SK-N-MC (cell line): ENCODE measurements at regions not wholly inside any gene's neighbourhood (a gene's known extent, or its start where the extent isn't known, plus 50 kb on each side); places are given as distances from the start of the nearest gene placed in this dataset.

ENCODE experiments used
- DNase-seq: peaks from one replicate; pipeline ENCODE4 v3.0.0-alpha.2; 2011; ENCODE audit warnings: low read depth, low spot score
- H3K27ac ChIP-seq: fragments of 200-600 bp; sonication (generic); 2 replicates; pipeline ENCODE4 v1.5.1; 2016; ENCODE audit warnings: mixed run types
- H3K36me3 ChIP-seq: fragments of 200-600 bp; sonication (generic); 2 replicates; pipeline ENCODE4 v1.6.1; 2017; ENCODE audit warnings: antibody characterized with exemption, low read length, mixed read lengths; ENCODE audit not compliant: insufficient read depth
- H3K4me3 ChIP-seq: fragments of 200-600 bp; sonication (generic); 2 replicates; pipeline ENCODE4 v1.5.1; 2016
- H3K9ac ChIP-seq: fragments of 200-600 bp; sonication (generic); 2 replicates; pipeline ENCODE4 v1.8.0; 2017; ENCODE audit warnings: mixed run types, mixed read lengths; ENCODE audit not compliant: insufficient read length
- H3K9me3 ChIP-seq: fragments of 200-600 bp; sonication (generic); 2 replicates; pipeline ENCODE4 v1.6.1; 2017; ENCODE audit warnings: low read depth, mild to moderate bottlenecking, antibody characterized with exemption, low read length, moderate library complexity, mixed read lengths
- EZH2 ChIP-seq: fragments of 200-600 bp; sonication (generic); IDR thresholded peaks from one replicate; pipeline ENCODE4 v1.6.1; 2017; ENCODE audit warnings: antibody characterized with exemption
- FOXP2 ChIP-seq: optimal IDR thresholded peaks from 2 replicates; pipeline ENCODE3; 2011; ENCODE audit warnings: mild to moderate bottlenecking, moderate library complexity; ENCODE audit not compliant: insufficient read depth; ENCODE audit errors: extremely low read length, control extremely low read depth
- POLR2AphosphoS5 ChIP-seq: IDR thresholded peaks from 2 replicates; pipeline ENCODE4 v1.6.1; 2012; ENCODE audit warnings: mild to moderate bottlenecking, low read depth, low read length, borderline replicate concordance

DNA sequence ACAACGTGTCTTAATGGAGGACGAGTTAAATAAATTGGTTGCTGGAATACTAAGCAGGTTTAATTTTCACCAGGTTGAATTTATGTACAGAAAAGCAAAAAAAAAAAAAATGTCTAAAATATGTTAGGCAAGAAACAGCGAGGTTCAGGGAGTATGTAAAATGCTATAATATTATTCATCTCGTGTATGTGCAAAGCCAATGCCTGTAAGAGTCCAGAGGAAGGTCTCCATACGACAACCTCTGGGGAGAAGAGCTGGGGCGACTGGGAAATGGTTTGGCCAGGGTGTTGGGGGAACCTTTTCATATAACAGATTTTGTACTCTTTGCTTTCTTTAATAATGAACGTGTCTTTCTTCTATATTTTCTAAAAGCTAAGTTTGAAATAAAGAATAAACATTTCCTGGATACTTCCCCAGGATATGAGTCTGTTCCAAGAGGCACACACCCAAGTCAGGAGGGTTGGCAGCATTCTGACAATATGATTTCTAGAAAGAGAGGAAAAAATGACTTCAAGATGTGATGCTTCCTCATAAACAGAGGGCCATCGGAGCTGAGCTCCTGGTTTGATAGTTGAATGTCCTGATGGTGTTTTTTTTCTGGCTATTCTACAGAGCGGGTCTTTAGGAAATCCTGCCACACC lies 208.6 kb upstream of the MGMT start:
- TF ChIP-seq POLR2AphosphoS5: no peak
- no peak for TF ChIP-seq FOXP2
- no peak for TF ChIP-seq EZH2
- H3K27ac ChIP-seq: no peak overlapping the region
- no peak overlapping the region for H3K9ac ChIP-seq
- no peaks in the 10 kb centered on the region for H3K9me3 ChIP-seq
- no peak overlapping the region for H3K4me3 ChIP-seq
- no peaks in the 10 kb centered on the region for H3K36me3 ChIP-seq
- DNase-seq: no peak

- no peaks in the 10 kb centered on the region for H3K9me3 ChIP-seq
- TF ChIP-seq EZH2: no peak
- TF ChIP-seq POLR2AphosphoS5: no peak
- TF ChIP-seq FOXP2: no peak
Observed at GRCh38 chr10:129259128-129259815, 207.8 kb upstream of the MGMT start.

GRCh38 chr10:129272176-129272575 lies 194.9 kb upstream of the MGMT start:
- Histone ChIP-seq H3K4me3 (no peak overlapping the region), H3K9me3 (no peaks in the 10 kb centered on the region), H3K36me3 (no peaks in the 10 kb centered on the region), H3K9ac (no peak overlapping the region), H3K27ac (no peak overlapping the region)
- no peak for TF ChIP-seq FOXP2
- no peak for TF ChIP-seq EZH2
- no peak for TF ChIP-seq POLR2AphosphoS5
- no peak for DNase-seq

More at GRCh38 chr10:129259128-129259815, 207.8 kb upstream of the MGMT start:
- Histone ChIP-seq H3K4me3 (no peak overlapping the region), H3K27ac (no peak overlapping the region), H3K36me3 (no peaks in the 10 kb centered on the region), H3K9ac (no peak overlapping the region)
- DNase-seq: no peak

GRCh38 chr10:129272866-129273650 lies 194.0 kb upstream of the MGMT start:
- no peak overlapping the region for H3K4me3 ChIP-seq
- DNase-seq: no peak
- TF ChIP-seq EZH2: no peak
- no peak for TF ChIP-seq POLR2AphosphoS5
- TF ChIP-seq FOXP2: no peak

GRCh38 chr10:129273860-129274259 lies 193.2 kb upstream of the MGMT start:
- H3K9me3 ChIP-seq: no peaks in the 10 kb centered on the region

More at GRCh38 chr10:129272866-129273650, 194.0 kb upstream of the MGMT start:
- no peak overlapping the region for H3K9ac ChIP-seq
- no peak overlapping the region for H3K27ac ChIP-seq
- H3K9me3 ChIP-seq: no peaks in the 10 kb centered on the region
- no peaks in the 10 kb centered on the region for H3K36me3 ChIP-seq

DNA sequence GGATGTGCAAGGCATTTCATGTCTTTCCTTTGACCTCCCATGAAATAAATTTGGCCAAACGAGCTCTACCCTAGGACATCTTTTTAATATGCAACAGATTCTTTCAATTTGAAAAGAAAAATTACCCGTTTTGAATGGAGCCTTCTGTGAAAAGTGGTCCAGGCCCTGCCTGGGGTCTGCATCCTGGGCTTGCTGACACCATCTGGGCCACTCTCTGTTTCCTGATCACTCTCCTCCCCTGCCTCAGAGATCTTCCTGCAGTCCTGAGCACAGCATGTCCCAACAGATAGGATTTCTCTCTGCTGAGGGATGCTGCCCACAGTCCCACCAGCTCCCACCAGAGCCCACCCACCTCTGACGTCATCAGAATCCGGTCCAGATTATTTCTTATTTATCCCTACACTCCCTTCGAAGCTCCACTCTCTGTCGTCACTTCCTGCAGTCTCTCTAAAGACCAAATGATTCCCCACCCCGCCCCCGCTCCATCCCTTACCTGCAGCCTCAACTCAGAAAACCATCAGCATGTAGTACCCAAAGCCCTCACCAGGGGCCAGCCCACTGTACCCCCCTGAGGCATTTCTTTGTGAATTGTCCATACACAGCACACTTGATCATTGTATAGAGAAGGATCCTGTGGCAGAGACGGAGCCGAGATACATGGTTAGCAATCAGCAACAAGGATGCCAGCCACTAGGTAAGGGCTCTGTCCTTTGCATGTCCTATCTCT lies 192.1 kb upstream of the MGMT start:
- Histone ChIP-seq H3K9me3 (no peaks in the 10 kb centered on the region), H3K36me3 (no peaks in the 10 kb centered on the region), H3K27ac (no peak overlapping the region), H3K4me3 (no peak overlapping the region), H3K9ac (no peak overlapping the region)
- TF ChIP-seq POLR2AphosphoS5: no peak
- TF ChIP-seq FOXP2: no peak
- no peak for TF ChIP-seq EZH2
- no peak for DNase-seq

More at GRCh38 chr10:129273860-129274259, 193.2 kb upstream of the MGMT start:
- Histone ChIP-seq H3K36me3 (no peaks in the 10 kb centered on the region), H3K27ac (no peak overlapping the region), H3K9ac (no peak overlapping the region), H3K4me3 (no peak overlapping the region)
- no peak for DNase-seq
- TF ChIP-seq FOXP2 (no peak), EZH2 (no peak), POLR2AphosphoS5 (no peak)

- Histone ChIP-seq H3K4me3 (no peak overlapping the region), H3K36me3 (no peaks in the 10 kb centered on the region), H3K9me3 (no peaks in the 10 kb centered on the region), H3K9ac (no peak overlapping the region), H3K27ac (no peak overlapping the region)
- DNase-seq: no peak
- peak; percentile 35; the same call in 1 of the 2 replicates for TF ChIP-seq POLR2AphosphoS5
- TF ChIP-seq FOXP2: no peak
Observed at GRCh38 chr10:129275886-129276285, 191.2 kb upstream of the MGMT start.
